GM12872 (cell line): ENCODE measurements at regions not wholly inside any gene's neighbourhood (a gene's known extent, or its start where the extent isn't known, plus 50 kb on each side); places are given as distances from the start of the nearest gene placed in this dataset.

Source experiments
- TF ChIP-seq, protein P1 (sequence below): IDR thresholded peaks from 3 replicates; pipeline ENCODE4 v1.5.1; 2011; ENCODE audit warnings: low read depth, mild to moderate bottlenecking, low read length, moderate library complexity; ENCODE audit not compliant: insufficient read depth

GRCh38 chr10:118500477-118501104, 94.9 kb downstream of the PRLHR start:
- TF ChIP-seq, protein P1, sequence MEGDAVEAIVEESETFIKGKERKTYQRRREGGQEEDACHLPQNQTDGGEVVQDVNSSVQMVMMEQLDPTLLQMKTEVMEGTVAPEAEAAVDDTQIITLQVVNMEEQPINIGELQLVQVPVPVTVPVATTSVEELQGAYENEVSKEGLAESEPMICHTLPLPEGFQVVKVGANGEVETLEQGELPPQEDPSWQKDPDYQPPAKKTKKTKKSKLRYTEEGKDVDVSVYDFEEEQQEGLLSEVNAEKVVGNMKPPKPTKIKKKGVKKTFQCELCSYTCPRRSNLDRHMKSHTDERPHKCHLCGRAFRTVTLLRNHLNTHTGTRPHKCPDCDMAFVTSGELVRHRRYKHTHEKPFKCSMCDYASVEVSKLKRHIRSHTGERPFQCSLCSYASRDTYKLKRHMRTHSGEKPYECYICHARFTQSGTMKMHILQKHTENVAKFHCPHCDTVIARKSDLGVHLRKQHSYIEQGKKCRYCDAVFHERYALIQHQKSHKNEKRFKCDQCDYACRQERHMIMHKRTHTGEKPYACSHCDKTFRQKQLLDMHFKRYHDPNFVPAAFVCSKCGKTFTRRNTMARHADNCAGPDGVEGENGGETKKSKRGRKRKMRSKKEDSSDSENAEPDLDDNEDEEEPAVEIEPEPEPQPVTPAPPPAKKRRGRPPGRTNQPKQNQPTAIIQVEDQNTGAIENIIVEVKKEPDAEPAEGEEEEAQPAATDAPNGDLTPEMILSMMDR, result no peak

GRCh38 chr10:118499186-118499585, 96.3 kb downstream of the PRLHR start:
- TF ChIP-seq, protein P1, result no peak

DNA sequence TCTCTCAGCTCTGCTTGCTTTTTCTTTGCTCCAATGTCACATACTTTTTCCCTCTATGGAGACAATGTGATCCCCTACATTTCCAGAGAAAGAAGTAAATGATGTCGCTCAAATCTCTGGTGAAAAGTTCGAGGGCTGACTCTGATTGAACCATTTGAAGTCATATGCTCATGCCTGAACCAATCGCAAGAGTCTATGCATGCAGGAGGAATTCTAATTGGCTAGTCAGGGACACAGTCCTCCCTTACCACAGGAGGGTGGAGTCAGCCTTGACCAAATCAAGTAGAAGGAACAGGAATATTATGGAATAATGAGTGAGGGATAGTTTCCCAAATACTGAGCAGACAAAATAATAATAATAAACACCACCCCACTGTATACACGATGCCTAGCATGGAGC, 96.8 kb downstream of the PRLHR start:
- TF ChIP-seq, protein P1, result no peak

GRCh38 chr10:118497227-118497626, 98.2 kb downstream of the PRLHR start:
- TF ChIP-seq, protein P1, result no peak

GRCh38 chr10:118496525-118496924, 98.9 kb downstream of the PRLHR start:
- TF ChIP-seq, protein P1, result no peak

DNA sequence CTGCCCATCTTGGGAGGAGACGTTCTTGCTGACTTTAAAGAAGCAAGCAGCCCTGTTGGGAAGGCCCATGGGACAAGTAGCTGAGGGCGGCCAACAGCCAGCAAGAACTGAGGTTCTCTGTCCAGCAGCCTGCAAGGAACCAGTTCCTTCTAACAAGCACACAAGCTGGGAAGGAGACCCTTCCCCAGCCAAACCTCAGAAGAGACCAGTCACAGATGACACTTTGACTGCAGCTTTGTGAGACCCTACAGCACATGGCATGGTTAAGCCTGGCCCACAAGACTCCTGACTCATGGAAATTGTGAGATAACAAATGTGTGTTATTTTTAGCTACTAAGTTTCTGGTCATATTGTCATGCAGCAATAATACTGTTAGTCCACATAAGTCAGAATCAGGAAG, 99.9 kb downstream of the PRLHR start:
- TF ChIP-seq, protein P1, result no peak

GRCh38 chr10:118491055-118491454, 104.4 kb downstream of the PRLHR start:
- TF ChIP-seq, protein P1, result no peak
